ENCODE measurements at regions not wholly inside any gene's neighbourhood (a gene's known extent, or its start where the extent isn't known, plus 50 kb on each side); places are given as distances from the start of the nearest gene placed in this dataset.
"Not testable (repeated sequence)": the region's sequence is repeated elsewhere in the genome, so short reads cannot be mapped to it uniquely, and the experiment has no call there.

- Histone ChIP-seq H3K4me3 (ENCODE audit: low read length) (no peak overlapping the region), H3K9ac (ENCODE audit: low read length) (no peak overlapping the region), H3K4me1 (ENCODE audit: control insufficient read depth, insufficient read depth, low read length) (no peaks in the 10 kb centered on the region), H3K27me3 (ENCODE audit: control insufficient read depth, insufficient read depth, low read length) (no peaks in the 10 kb centered on the region), H3K9me3 (ENCODE audit: control insufficient read depth, low read length) (no peaks in the 10 kb centered on the region), H3K36me3 (ENCODE audit: control insufficient read depth, insufficient read depth, low read length) (no peaks in the 10 kb centered on the region)
These were observed 54.9 kb upstream of the ZNF678 start for GRCh38 chr1:227508431-227508830.

GRCh38 chr1:227506490-227507393 lies 56.6 kb upstream of the ZNF678 start:
- H3K27me3 ChIP-seq (ENCODE audit: control insufficient read depth, insufficient read depth, low read length); H3K36me3 ChIP-seq (ENCODE audit: control insufficient read depth, insufficient read depth, low read length): not testable (repeated sequence)

GRCh38 chr1:227496045-227496444 lies 67.3 kb upstream of the ZNF678 start:
- H3K4me3 ChIP-seq (ENCODE audit: low read length) = not testable (repeated sequence)

More at GRCh38 chr1:227506490-227507393, 56.6 kb upstream of the ZNF678 start:
- not testable (repeated sequence) for H3K9me3 ChIP-seq (ENCODE audit: control insufficient read depth, low read length); H3K9ac ChIP-seq (ENCODE audit: low read length); H3K4me3 ChIP-seq (ENCODE audit: low read length); H3K4me1 ChIP-seq (ENCODE audit: control insufficient read depth, insufficient read depth, low read length)

GRCh38 chr1:227493863-227494551 lies 69.3 kb upstream of the ZNF678 start:
- not testable (repeated sequence) for H3K36me3 ChIP-seq (ENCODE audit: control insufficient read depth, insufficient read depth, low read length); H3K9me3 ChIP-seq (ENCODE audit: control insufficient read depth, low read length); H3K4me1 ChIP-seq (ENCODE audit: control insufficient read depth, insufficient read depth, low read length); H3K9ac ChIP-seq (ENCODE audit: low read length); H3K4me3 ChIP-seq (ENCODE audit: low read length); H3K27me3 ChIP-seq (ENCODE audit: control insufficient read depth, insufficient read depth, low read length)

More at GRCh38 chr1:227496045-227496444, 67.3 kb upstream of the ZNF678 start:
- not testable (repeated sequence) for H3K9me3 ChIP-seq (ENCODE audit: control insufficient read depth, low read length); H3K27me3 ChIP-seq (ENCODE audit: control insufficient read depth, insufficient read depth, low read length); H3K4me1 ChIP-seq (ENCODE audit: control insufficient read depth, insufficient read depth, low read length); H3K9ac ChIP-seq (ENCODE audit: low read length); H3K36me3 ChIP-seq (ENCODE audit: control insufficient read depth, insufficient read depth, low read length)

GRCh38 chr1:227490478-227490877 lies 72.9 kb upstream of the ZNF678 start:
- Histone ChIP-seq H3K36me3 (ENCODE audit: control insufficient read depth, insufficient read depth, low read length) (no peaks in the 10 kb centered on the region), H3K9me3 (ENCODE audit: control insufficient read depth, low read length) (no peaks in the 10 kb centered on the region), H3K9ac (ENCODE audit: low read length) (no peak overlapping the region), H3K27me3 (ENCODE audit: control insufficient read depth, insufficient read depth, low read length) (no peaks in the 10 kb centered on the region), H3K4me1 (ENCODE audit: control insufficient read depth, insufficient read depth, low read length) (no peaks in the 10 kb centered on the region), H3K4me3 (ENCODE audit: low read length) (no peak overlapping the region)

- Histone ChIP-seq H3K9me3 (ENCODE audit: control insufficient read depth, low read length) (no peaks in the 10 kb centered on the region), H3K27me3 (ENCODE audit: control insufficient read depth, insufficient read depth, low read length) (no peaks in the 10 kb centered on the region), H3K36me3 (ENCODE audit: control insufficient read depth, insufficient read depth, low read length) (no peaks in the 10 kb centered on the region), H3K9ac (ENCODE audit: low read length) (no peak overlapping the region), H3K4me3 (ENCODE audit: low read length) (no peak overlapping the region), H3K4me1 (ENCODE audit: control insufficient read depth, insufficient read depth, low read length) (no peaks in the 10 kb centered on the region)
These were observed 73.4 kb upstream of the ZNF678 start for GRCh38 chr1:227490001-227490400.

GRCh38 chr1:227489572-227489971 lies 73.8 kb upstream of the ZNF678 start:
- no peaks in the 10 kb centered on the region for H3K27me3 ChIP-seq (ENCODE audit: control insufficient read depth, insufficient read depth, low read length)
- no peaks in the 10 kb centered on the region for H3K4me1 ChIP-seq (ENCODE audit: control insufficient read depth, insufficient read depth, low read length)
- no peaks in the 10 kb centered on the region for H3K36me3 ChIP-seq (ENCODE audit: control insufficient read depth, insufficient read depth, low read length)
- no peaks in the 10 kb centered on the region for H3K9me3 ChIP-seq (ENCODE audit: control insufficient read depth, low read length)
- no peak overlapping the region for H3K4me3 ChIP-seq (ENCODE audit: low read length)
- no peak overlapping the region for H3K9ac ChIP-seq (ENCODE audit: low read length)

- no peak overlapping the region for H3K9ac ChIP-seq (ENCODE audit: low read length)
- H3K27me3 ChIP-seq (ENCODE audit: control insufficient read depth, insufficient read depth, low read length) = no peaks in the 10 kb centered on the region
- H3K9me3 ChIP-seq (ENCODE audit: control insufficient read depth, low read length) = no peaks in the 10 kb centered on the region
- H3K4me3 ChIP-seq (ENCODE audit: low read length) = no peak overlapping the region
- H3K36me3 ChIP-seq (ENCODE audit: control insufficient read depth, insufficient read depth, low read length) = no peaks in the 10 kb centered on the region
- H3K4me1 ChIP-seq (ENCODE audit: control insufficient read depth, insufficient read depth, low read length) = no peaks in the 10 kb centered on the region
These were observed 75.8 kb upstream of the ZNF678 start for GRCh38 chr1:227487606-227488005.

- no peaks in the 10 kb centered on the region for H3K36me3 ChIP-seq (ENCODE audit: control insufficient read depth, insufficient read depth, low read length)
- no peak overlapping the region for H3K9ac ChIP-seq (ENCODE audit: low read length)
- no peak overlapping the region for H3K4me3 ChIP-seq (ENCODE audit: low read length)
- H3K27me3 ChIP-seq (ENCODE audit: control insufficient read depth, insufficient read depth, low read length) = no peaks in the 10 kb centered on the region
- no peaks in the 10 kb centered on the region for H3K9me3 ChIP-seq (ENCODE audit: control insufficient read depth, low read length)
- H3K4me1 ChIP-seq (ENCODE audit: control insufficient read depth, insufficient read depth, low read length) = no peaks in the 10 kb centered on the region
These were observed 76.8 kb upstream of the ZNF678 start for GRCh38 chr1:227486559-227486958.

GRCh38 chr1:227482023-227482299 lies 81.4 kb upstream of the ZNF678 start:
- Histone ChIP-seq H3K27me3 (ENCODE audit: control insufficient read depth, insufficient read depth, low read length) (no peaks in the 10 kb centered on the region), H3K36me3 (ENCODE audit: control insufficient read depth, insufficient read depth, low read length) (no peaks in the 10 kb centered on the region), H3K9me3 (ENCODE audit: control insufficient read depth, low read length) (no peaks in the 10 kb centered on the region), H3K4me1 (ENCODE audit: control insufficient read depth, insufficient read depth, low read length) (no peaks in the 10 kb centered on the region), H3K4me3 (ENCODE audit: low read length) (no peak overlapping the region), H3K9ac (ENCODE audit: low read length) (no peak overlapping the region)

- not testable (repeated sequence) for H3K36me3 ChIP-seq (ENCODE audit: control insufficient read depth, insufficient read depth, low read length); H3K9me3 ChIP-seq (ENCODE audit: control insufficient read depth, low read length); H3K9ac ChIP-seq (ENCODE audit: low read length); H3K4me3 ChIP-seq (ENCODE audit: low read length); H3K4me1 ChIP-seq (ENCODE audit: control insufficient read depth, insufficient read depth, low read length); H3K27me3 ChIP-seq (ENCODE audit: control insufficient read depth, insufficient read depth, low read length)
These were observed 89.3 kb upstream of the ZNF678 start for GRCh38 chr1:227474072-227474471.

- Histone ChIP-seq H3K27me3 (ENCODE audit: control insufficient read depth, insufficient read depth, low read length) (peaks cover 5% of the 10 kb centered on the region), H3K36me3 (ENCODE audit: control insufficient read depth, insufficient read depth, low read length) (no peaks in the 10 kb centered on the region), H3K4me1 (ENCODE audit: control insufficient read depth, insufficient read depth, low read length) (no peaks in the 10 kb centered on the region), H3K9me3 (ENCODE audit: control insufficient read depth, low read length) (no peaks in the 10 kb centered on the region), H3K9ac (ENCODE audit: low read length) (no peak overlapping the region), H3K4me3 (ENCODE audit: low read length) (no peak overlapping the region)
These were observed 90.6 kb upstream of the ZNF678 start for GRCh38 chr1:227472772-227473171.
